Upper lobe of left lung (tissue), 6 donors: ENCODE measurements at regions not wholly inside any gene's neighbourhood (a gene's known extent, or its start where the extent isn't known, plus 50 kb on each side); places are given as distances from the start of the nearest gene placed in this dataset.

Source experiments
- ATAC-seq, 2 donors: fragments of 200-7000 bp; cut with Tn5 transposase; one replicate each; pipeline ENCODE4 v1.9.1; 2022; ENCODE audit warnings: mild to moderate bottlenecking in 2 of 2, moderate library complexity in 2 of 2; ENCODE audit not compliant: low FRiP score in 2 of 2
- DNase-seq, 2 donors: peaks; one replicate each; pipeline ENCODE4 v3.0.0-alpha.2; 2019 to 2020
- H3K27ac ChIP-seq, 4 donors: fragments of 200-600 bp; sonication (generic); one replicate each; pipeline ENCODE4 v1.5.1; 2016 to 2019
- H3K27me3 ChIP-seq, 4 donors: fragments of 200-600 bp; sonication (generic); one replicate each; pipeline ENCODE4 v1.5.1; 2017 to 2019
- H3K36me3 ChIP-seq, 4 donors: fragments of 200-600 bp; sonication (generic); one replicate each; pipeline ENCODE4 v1.5.1; 2016 to 2019
- H3K4me1 ChIP-seq, 4 donors: fragments of 200-600 bp; sonication (generic); one replicate each; pipeline ENCODE4 v1.5.1; 2018 to 2019
- H3K4me3 ChIP-seq, 4 donors: fragments of 200-600 bp; sonication (generic); one replicate each; pipeline ENCODE4 v1.5.1; 2017 to 2019; ENCODE audit warnings: mild to moderate bottlenecking in 2 of 4, moderate library complexity in 1 of 4
- H3K9me3 ChIP-seq, 4 donors: fragments of 200-600 bp; sonication (generic); one replicate each; pipeline ENCODE4 v1.5.1; 2018 to 2019
- CTCF ChIP-seq, 6 experiments: fragments of 450-650 bp in 4 of 6; fragments of 200-600 bp in 2 of 6; sonication (generic) in 2 of 6; IDR thresholded peaks; one replicate each; pipeline ENCODE4 v1.5.1; 2016 to 2019; ENCODE audit warnings: antibody characterized with exemption in 6 of 6
- EP300 ChIP-seq, 4 donors: sonication (generic); formaldehyde crosslinking; IDR thresholded peaks; one replicate each; pipeline ENCODE4 v1.5.1; 2017; ENCODE audit warnings: antibody characterized with exemption in 4 of 4, control low read depth in 2 of 4
- POLR2A ChIP-seq, 4 donors: fragments of 450-650 bp; IDR thresholded peaks; one replicate each; pipeline ENCODE4 v1.5.1; 2016 to 2017; ENCODE audit warnings: antibody characterized with exemption in 4 of 4, mild to moderate bottlenecking in 2 of 4
- POLR2AphosphoS5 ChIP-seq, 2 donors: sonication (generic); formaldehyde crosslinking; IDR thresholded peaks; one replicate each; pipeline ENCODE4 v1.5.1; 2017; ENCODE audit warnings: antibody characterized with exemption in 2 of 2
- WGBS, 2 donors: methylation state at CpG; one replicate each; pipeline ENCODE4 v1.1.5; 2017 to 2018; 5-methylcytosine and 5-hydroxymethylcytosine counted together
- donor health status: DM: no; HTN: no; CAD: no; lungs with moderate emphysema.
- donor health status: DM: no; HTN: yes; CAD: no; lungs with severe emphysema.

- no peak overlapping the region for H3K27ac ChIP-seq
- no peaks in the 10 kb centered on the region for H3K4me1 ChIP-seq
- TF ChIP-seq POLR2AphosphoS5 (IDR thresholded peaks at IDR 0.05) (no peak), EP300 (IDR thresholded peaks at IDR 0.05) (no peak), POLR2A (IDR thresholded peaks at IDR 0.05) (no peak), CTCF (IDR thresholded peaks at IDR 0.05) (no peak)
- no peaks in the 10 kb centered on the region for H3K27me3 ChIP-seq
- no peaks in the 10 kb centered on the region for H3K36me3 ChIP-seq
- no peaks in the 10 kb centered on the region for H3K9me3 ChIP-seq
- WGBS, 2 donors = 58 to 61% methylated on average over 3 of the region's 3 CpGs
- ATAC-seq (no peak), DNase-seq (no peak)
- H3K4me3 ChIP-seq = no peak overlapping the region
These were observed 372.8 kb upstream of the RND3 start for GRCh38 chr2:150860301-150860700.

GRCh38 chr2:150859877-150860276 lies 372.4 kb upstream of the RND3 start:
- no peak for DNase-seq
- Histone ChIP-seq H3K9me3 (no peaks in the 10 kb centered on the region), H3K4me3 (no peak overlapping the region), H3K27me3 (no peaks in the 10 kb centered on the region), H3K27ac (no peak overlapping the region), H3K36me3 (no peaks in the 10 kb centered on the region), H3K4me1 (no peaks in the 10 kb centered on the region)
- no peak for ATAC-seq
- TF ChIP-seq EP300 (IDR thresholded peaks at IDR 0.05) = no peak

- DNase-seq (no peak), ATAC-seq (no peak)
- WGBS, 2 donors = 82 to 100% methylated on average over 1 of the region's 1 CpG
- TF ChIP-seq POLR2A (IDR thresholded peaks at IDR 0.05) = no peak
- no peak for TF ChIP-seq POLR2AphosphoS5 (IDR thresholded peaks at IDR 0.05)
- no peak for TF ChIP-seq CTCF (IDR thresholded peaks at IDR 0.05)
- TF ChIP-seq EP300 (IDR thresholded peaks at IDR 0.05) = no peak
- Histone ChIP-seq H3K9me3 (no peaks in the 10 kb centered on the region), H3K27me3 (no peaks in the 10 kb centered on the region), H3K4me1 (no peaks in the 10 kb centered on the region), H3K27ac (no peak overlapping the region), H3K36me3 (no peaks in the 10 kb centered on the region), H3K4me3 (no peak overlapping the region)
These were observed 371.7 kb upstream of the RND3 start for GRCh38 chr2:150859162-150859561.

- WGBS, 2 donors = 88 to 97% methylated on average over 5 of the region's 5 CpGs
- no peaks in the 10 kb centered on the region for H3K4me1 ChIP-seq
- TF ChIP-seq POLR2AphosphoS5 (IDR thresholded peaks at IDR 0.05) = no peak
- no peak for TF ChIP-seq EP300 (IDR thresholded peaks at IDR 0.05)
- no peak for TF ChIP-seq CTCF (IDR thresholded peaks at IDR 0.05)
- no peak for TF ChIP-seq POLR2A (IDR thresholded peaks at IDR 0.05)
- ATAC-seq (no peak), DNase-seq (no peak)
- H3K27me3 ChIP-seq = no peaks in the 10 kb centered on the region
- H3K4me3 ChIP-seq = no peak overlapping the region
- no peaks in the 10 kb centered on the region for H3K36me3 ChIP-seq
- H3K27ac ChIP-seq = no peak overlapping the region
- no peaks in the 10 kb centered on the region for H3K9me3 ChIP-seq
These were observed 370.9 kb upstream of the RND3 start for GRCh38 chr2:150858382-150858781.

- 83 to 86% methylated on average over 1 of the region's 1 CpG for WGBS, 2 donors
- Histone ChIP-seq H3K36me3 (no peaks in the 10 kb centered on the region), H3K27ac (no peak overlapping the region), H3K4me3 (no peak overlapping the region), H3K27me3 (no peaks in the 10 kb centered on the region), H3K4me1 (no peaks in the 10 kb centered on the region), H3K9me3 (no peaks in the 10 kb centered on the region)
- ATAC-seq = no peak
- DNase-seq = no peak
- TF ChIP-seq CTCF (IDR thresholded peaks at IDR 0.05) (no peak), EP300 (IDR thresholded peaks at IDR 0.05) (no peak), POLR2A (IDR thresholded peaks at IDR 0.05) (no peak), POLR2AphosphoS5 (IDR thresholded peaks at IDR 0.05) (no peak)
These were observed 369.3 kb upstream of the RND3 start for GRCh38 chr2:150856596-150857281.
